GM18868 (cell line): ENCODE measurements at regions not wholly inside any gene's neighbourhood (a gene's known extent, or its start where the extent isn't known, plus 50 kb on each side); places are given as distances from the start of the nearest gene placed in this dataset.
"Not testable (repeated sequence)": the region's sequence is repeated elsewhere in the genome, so short reads cannot be mapped to it uniquely, and the experiment has no call there.

ENCODE experiments used
- ATAC-seq: cut with Tn5 transposase; IDR thresholded peaks from one replicate; pipeline ENCODE4 v1.9.1; 2021; ENCODE audit warnings: mild to moderate bottlenecking, moderate library complexity; ENCODE audit not compliant: unreplicated experiment

- no peak for ATAC-seq
Observed at GRCh38 chr1:59185163-59185860, 111.6 kb upstream of the FGGY start.

- ATAC-seq, result no peak
Observed at GRCh38 chr1:59186656-59187055, 110.2 kb upstream of the FGGY start.

GRCh38 chr1:59188413-59189213, 108.3 kb upstream of the FGGY start:
- ATAC-seq, result no peak

GRCh38 chr1:59193443-59194093, 103.3 kb upstream of the FGGY start:
- no peak for ATAC-seq

- ATAC-seq, result no peak
Observed at GRCh38 chr1:59194621-59195020, 102.3 kb upstream of the FGGY start.

- no peak for ATAC-seq
Observed at GRCh38 chr1:59195151-59195550, 101.7 kb upstream of the FGGY start.

- no peak for ATAC-seq
Observed at GRCh38 chr1:59198564-59198963, 98.3 kb upstream of the FGGY start.

- no peak for ATAC-seq
Observed at GRCh38 chr1:59199147-59199546, 97.7 kb upstream of the FGGY start.

GRCh38 chr1:59199719-59200376, 97.0 kb upstream of the FGGY start:
- no peak for ATAC-seq

GRCh38 chr1:59201341-59201740, 95.6 kb upstream of the FGGY start:
- no peak for ATAC-seq

- ATAC-seq, result no peak
Observed at GRCh38 chr1:59202455-59202854, 94.4 kb upstream of the FGGY start.

GRCh38 chr1:59204001-59204400, 92.9 kb upstream of the FGGY start:
- no peak for ATAC-seq

- ATAC-seq, result not testable (repeated sequence)
Observed at GRCh38 chr1:59206616-59207015, 90.3 kb upstream of the FGGY start.

- not testable (repeated sequence) for ATAC-seq
Observed at GRCh38 chr1:59210430-59210829, 86.5 kb upstream of the FGGY start.

GRCh38 chr1:59212706-59213105, 84.2 kb upstream of the FGGY start:
- no peak for ATAC-seq

- ATAC-seq, result no peak
Observed at GRCh38 chr1:59214248-59215208, 82.4 kb upstream of the FGGY start.

GRCh38 chr1:59215766-59216291, 81.1 kb upstream of the FGGY start:
- no peak for ATAC-seq

GRCh38 chr1:59217439-59217838, 79.5 kb upstream of the FGGY start:
- ATAC-seq, result not testable (repeated sequence)

- ATAC-seq, result no peak
Observed at GRCh38 chr1:59218521-59219236, 78.2 kb upstream of the FGGY start.
